B cell (primary cell): ENCODE measurements at regions not wholly inside any gene's neighbourhood (a gene's known extent, or its start where the extent isn't known, plus 50 kb on each side); places are given as distances from the start of the nearest gene placed in this dataset.

ENCODE experiments used
- EZH2 ChIP-seq: IDR thresholded peaks from 2 replicates; pipeline ENCODE4 v1.6.1; 2012; ENCODE audit warnings: borderline replicate concordance, low read depth, mild to moderate bottlenecking, moderate library complexity, low read length; ENCODE audit not compliant: insufficient read depth, poor library complexity, severe bottlenecking
- TF ChIP-seq, protein P1 (sequence below): fragments of 200-600 bp; IDR thresholded peaks from one replicate; pipeline ENCODE4 v1.8.0; 2022; ENCODE audit warnings: antibody characterized with exemption, mild to moderate bottlenecking

DNA sequence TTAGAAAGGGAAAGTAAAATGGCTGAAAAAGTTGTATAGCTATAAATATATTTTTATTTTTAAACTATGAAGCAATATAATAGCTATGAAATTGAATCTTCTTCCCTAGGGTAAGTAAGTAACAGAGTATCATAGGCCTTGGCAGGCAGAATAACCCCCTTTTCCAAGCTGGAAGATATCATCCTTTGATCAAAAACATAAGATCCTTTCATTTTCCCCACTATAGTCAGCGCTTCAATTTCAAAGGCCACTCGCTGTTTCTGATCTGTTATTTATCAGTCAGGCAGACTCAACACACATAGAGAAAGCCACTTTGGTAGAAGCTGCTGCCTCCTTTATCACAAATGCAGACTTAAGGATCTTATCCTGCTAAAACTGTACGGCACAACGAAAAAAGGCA, 74.0 kb upstream of the UBE2E2 start:
- TF ChIP-seq, protein P1, sequence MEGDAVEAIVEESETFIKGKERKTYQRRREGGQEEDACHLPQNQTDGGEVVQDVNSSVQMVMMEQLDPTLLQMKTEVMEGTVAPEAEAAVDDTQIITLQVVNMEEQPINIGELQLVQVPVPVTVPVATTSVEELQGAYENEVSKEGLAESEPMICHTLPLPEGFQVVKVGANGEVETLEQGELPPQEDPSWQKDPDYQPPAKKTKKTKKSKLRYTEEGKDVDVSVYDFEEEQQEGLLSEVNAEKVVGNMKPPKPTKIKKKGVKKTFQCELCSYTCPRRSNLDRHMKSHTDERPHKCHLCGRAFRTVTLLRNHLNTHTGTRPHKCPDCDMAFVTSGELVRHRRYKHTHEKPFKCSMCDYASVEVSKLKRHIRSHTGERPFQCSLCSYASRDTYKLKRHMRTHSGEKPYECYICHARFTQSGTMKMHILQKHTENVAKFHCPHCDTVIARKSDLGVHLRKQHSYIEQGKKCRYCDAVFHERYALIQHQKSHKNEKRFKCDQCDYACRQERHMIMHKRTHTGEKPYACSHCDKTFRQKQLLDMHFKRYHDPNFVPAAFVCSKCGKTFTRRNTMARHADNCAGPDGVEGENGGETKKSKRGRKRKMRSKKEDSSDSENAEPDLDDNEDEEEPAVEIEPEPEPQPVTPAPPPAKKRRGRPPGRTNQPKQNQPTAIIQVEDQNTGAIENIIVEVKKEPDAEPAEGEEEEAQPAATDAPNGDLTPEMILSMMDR: no peak
- no peak for TF ChIP-seq EZH2
